Posterior vena cava (tissue), 2 donors: ENCODE measurements at regions not wholly inside any gene's neighbourhood (a gene's known extent, or its start where the extent isn't known, plus 50 kb on each side); places are given as distances from the start of the nearest gene placed in this dataset.
"Not testable (repeated sequence)": the region's sequence is repeated elsewhere in the genome, so short reads cannot be mapped to it uniquely, and the experiment has no call there.

Experiments used
- DNase-seq: peaks from one replicate; pipeline ENCODE4 v3.0.0-alpha.2; 2020; ENCODE audit warnings: low spot score
- intact Hi-C, 2 donors: fragments of 100-400 bp; cut with DNase I; formaldehyde crosslinking; loops; one replicate each; pipeline versions ENCODE4 v1.14.1 to v1.14.2; 2022 to 2023
- donor health status: DM: yes; HTN: yes; CAD: no.
- donor health status: DM: yes; HTN: yes; CAD: no.

DNA sequence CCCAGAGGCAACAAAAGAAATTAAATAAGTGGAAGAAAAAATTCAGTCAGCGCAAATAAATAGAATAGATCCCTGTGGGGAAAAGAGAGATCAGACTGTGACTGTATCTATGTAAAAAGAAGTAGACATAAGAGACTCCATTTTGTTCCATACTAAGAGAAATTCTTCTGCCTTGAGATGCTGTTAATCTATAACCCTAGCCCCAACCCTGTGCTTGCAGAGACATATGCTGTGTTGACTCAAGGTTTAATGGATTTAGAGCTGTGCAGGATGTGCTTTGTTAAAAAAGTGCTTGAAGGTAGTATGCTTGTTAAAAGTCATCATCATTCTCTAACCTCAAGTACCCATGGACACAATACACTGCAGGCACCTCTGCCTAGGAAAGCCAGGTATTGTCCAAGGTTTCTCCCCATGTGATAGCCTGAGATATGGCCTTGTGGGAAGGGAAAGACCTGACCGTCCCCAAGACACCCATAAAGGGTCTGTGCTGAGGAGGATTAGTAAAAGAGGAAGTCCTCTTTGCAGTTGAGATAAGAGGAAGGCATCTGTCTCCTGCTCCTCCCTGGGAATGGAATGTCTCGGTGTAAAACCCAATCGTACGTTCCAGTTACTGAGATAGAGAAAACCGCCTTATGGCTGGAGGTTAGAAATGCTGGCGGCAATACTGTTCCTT, 161.8 kb downstream of the GPX5 start:
- not testable (repeated sequence) for DNase-seq
- intact Hi-C loops, result loop anchor here in 1 of 2 donors (5.0 kb wide), 1 partner anchor 330 kb away; no protein-coding TSS in a partner anchor

GRCh38 chr6:28691991-28692390, 166.3 kb downstream of the GPX5 start:
- intact Hi-C loops, result loop anchor here in 1 of 2 donors (5.0 kb wide), 1 partner anchor 320 kb away; no protein-coding TSS in a partner anchor

DNA sequence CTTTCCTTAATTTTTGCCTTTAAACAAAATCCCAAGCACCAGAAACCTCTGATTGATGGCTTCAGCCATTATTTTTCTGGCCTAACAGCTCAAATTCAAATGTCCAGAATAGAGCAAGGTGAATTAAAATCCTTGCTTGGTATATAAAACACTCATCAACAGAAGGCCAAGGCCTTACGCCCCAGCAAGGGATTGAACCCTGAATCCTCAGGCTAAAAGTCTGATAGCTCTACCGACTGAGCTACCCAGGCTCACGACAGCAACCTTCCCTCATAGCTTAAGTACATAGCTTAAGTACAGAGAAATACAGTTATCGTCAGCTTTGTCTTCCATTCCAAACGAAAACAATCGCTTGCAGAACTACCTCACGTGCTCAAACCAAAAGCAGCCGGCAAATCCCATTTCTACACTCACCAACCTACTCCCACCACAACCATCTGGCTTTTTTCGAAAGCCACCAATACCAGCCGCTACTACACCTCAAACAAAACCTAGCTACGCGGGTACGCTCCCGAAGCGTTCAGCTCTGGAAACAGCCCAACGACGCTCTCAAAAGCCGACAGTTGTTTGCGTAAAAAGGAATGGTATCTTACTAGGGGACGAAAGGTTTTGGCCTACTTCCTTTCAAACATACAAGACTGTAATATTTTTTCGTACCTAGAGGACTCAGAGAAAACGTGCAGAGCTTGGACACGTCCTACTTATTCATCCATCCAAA, 167.5 kb downstream of the GPX5 start:
- DNase-seq, result no peak
- intact Hi-C loops, result loop anchor here in 1 of 2 donors (5.0 kb wide), 1 partner anchor 319 kb away; no protein-coding TSS in a partner anchor

More at GRCh38 chr6:28691991-28692390, 166.3 kb downstream of the GPX5 start:
- DNase-seq, result not testable (repeated sequence)

DNA sequence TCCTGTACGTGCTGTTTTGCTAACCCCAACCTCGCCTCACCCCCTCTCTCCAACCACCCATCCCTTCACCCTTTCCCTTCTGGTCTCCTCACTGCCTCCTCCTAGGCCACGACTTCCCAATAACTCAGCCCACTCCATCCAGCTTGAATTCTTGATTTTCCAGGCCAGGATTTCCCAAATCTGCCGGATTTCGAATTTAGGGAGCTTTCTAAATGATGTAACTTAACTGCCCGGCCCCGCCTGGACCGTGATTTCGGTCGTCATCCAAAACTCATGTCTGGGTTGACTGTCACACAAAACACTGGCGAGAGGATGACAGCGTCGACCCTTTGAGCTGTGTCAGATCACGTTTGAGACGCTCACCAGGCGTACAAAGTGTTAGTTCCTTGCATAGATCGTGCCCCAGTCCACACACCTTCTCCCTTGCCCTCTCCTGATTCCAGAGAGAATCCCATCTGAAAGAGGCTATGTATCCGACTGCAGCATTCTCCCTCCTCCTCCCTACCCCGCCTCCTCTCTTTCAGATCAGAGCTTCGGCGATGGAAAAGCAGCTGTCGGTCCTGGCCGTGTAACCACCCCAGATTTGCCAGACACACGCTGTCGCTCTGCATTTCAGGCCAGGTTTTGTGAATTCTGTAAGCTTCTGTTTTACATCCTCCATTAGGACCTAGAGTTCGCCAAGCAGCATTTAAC, 168.2 kb downstream of the GPX5 start:
- intact Hi-C loops, result loop anchor here in 1 of 2 donors (5.0 kb wide), 1 partner anchor 318 kb away; no protein-coding TSS in a partner anchor
- DNase-seq, result no peak

DNA sequence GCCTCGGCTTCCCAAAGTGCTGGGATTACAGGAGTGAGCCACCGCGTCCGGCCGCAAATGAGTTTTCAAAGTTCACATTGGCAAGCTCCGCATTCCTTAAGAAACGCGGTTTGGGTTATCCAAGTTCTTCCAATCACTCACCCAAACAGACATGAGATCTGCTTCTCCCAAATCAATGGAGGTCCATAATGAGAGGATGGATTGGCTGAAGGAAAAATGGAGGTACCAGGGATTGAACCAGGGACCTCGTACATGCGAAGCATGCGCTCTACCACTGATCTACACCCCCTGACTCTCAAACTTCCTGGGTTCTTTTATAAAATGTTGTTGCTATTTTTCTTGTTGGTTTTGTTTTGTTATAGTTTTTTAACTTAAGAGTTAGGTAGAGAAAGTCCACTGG, 170.0 kb downstream of the GPX5 start:
- intact Hi-C loops, result no loop called here
- DNase-seq, result no peak

GRCh38 chr6:28696167-28696566, 170.5 kb downstream of the GPX5 start:
- intact Hi-C loops, result no loop called here
- DNase-seq, result no peak

DNA sequence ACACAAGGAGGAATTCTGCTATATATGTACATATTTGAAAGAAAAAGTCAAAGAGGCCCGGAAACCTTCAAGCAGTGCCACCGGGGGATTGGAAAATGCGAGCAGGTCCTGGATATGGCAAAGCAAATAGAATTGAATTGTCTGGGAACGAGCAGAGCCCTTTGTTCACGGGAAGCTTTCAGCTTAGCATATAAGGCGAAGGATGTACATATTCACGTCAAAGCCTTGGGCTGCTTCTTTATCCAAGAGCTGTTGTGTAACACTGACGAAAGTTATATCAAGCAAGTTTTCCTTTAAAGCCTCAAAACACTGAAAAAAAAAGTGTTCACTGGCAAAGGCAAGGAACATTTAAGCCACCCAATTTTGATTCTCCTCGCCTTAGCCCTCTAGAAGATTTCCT, 171.0 kb downstream of the GPX5 start:
- intact Hi-C loops, result no loop called here
- no peak for DNase-seq

- intact Hi-C loops, result no loop called here
- DNase-seq, result no peak
These were observed 182.0 kb downstream of the GPX5 start for GRCh38 chr6:28707387-28708282.

GRCh38 chr6:28709478-28710349, 184.0 kb downstream of the GPX5 start:
- intact Hi-C loops, result no loop called here
- DNase-seq, result no peak

- intact Hi-C loops, result no loop called here
- DNase-seq, result no peak
These were observed 184.9 kb downstream of the GPX5 start for GRCh38 chr6:28710466-28711191.

DNA sequence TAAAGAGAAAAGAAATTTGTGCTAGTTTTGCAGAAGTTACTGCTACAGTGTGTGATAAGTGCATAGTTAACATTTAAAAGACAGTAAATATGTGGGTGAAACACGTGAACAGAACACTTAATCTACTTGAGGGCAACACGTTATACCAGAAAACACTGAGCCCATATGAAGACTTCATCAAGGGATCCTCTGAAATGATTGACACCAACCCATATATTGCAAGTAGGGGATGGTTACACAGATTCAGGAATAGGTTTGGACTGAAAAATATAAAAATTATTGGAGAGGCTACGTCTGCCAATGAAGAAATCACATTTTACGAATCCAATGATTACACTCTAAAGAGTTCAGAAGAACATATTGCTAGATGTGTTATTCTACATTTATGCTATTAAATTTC, 185.6 kb downstream of the GPX5 start:
- no peak for DNase-seq
- intact Hi-C loops, result no loop called here

DNA sequence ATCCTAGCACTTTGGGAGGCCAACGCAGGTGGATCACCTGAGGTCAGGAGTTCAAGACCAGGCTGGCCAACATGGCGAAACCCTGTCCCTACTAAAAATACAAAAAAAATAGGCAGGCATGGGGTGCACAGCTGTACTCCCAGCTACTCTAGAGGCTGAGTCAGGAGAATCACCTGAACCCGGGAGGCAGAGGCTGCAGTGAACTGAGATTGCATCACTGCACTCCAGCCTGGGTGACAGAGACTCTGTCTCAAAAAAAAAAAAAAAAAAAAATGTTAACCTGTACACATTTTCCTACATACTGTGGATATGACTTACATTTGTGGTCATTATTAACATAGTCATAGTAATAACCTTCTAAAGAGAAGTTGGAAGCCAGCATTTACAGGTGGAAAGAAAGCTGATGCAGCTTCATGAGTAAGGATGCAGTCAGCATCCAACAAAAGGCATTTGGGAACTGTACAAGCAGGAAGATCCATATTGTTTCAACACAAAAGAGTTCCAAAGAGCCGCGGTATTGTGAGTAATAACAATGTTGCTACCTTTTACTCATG, 186.2 kb downstream of the GPX5 start:
- no peak for DNase-seq
- intact Hi-C loops, result no loop called here

DNA sequence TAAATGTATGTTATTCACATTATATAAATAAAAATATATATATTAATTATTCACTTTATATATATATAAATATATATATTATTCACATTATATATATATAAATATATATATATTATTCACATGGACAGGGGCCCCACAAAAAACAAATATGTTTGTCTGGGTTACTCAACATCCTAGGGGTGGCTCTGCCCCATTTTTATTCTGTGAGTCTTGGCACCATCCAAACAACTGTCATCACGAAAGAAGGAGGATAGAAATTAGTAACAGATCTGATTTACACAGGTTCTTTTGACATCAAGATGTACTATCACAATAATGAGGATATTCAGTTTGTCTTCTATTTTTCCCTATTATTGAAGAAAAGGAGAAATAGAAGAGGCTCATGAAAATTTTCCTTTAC, 187.3 kb downstream of the GPX5 start:
- DNase-seq, result no peak
- intact Hi-C loops, result no loop called here

DNA sequence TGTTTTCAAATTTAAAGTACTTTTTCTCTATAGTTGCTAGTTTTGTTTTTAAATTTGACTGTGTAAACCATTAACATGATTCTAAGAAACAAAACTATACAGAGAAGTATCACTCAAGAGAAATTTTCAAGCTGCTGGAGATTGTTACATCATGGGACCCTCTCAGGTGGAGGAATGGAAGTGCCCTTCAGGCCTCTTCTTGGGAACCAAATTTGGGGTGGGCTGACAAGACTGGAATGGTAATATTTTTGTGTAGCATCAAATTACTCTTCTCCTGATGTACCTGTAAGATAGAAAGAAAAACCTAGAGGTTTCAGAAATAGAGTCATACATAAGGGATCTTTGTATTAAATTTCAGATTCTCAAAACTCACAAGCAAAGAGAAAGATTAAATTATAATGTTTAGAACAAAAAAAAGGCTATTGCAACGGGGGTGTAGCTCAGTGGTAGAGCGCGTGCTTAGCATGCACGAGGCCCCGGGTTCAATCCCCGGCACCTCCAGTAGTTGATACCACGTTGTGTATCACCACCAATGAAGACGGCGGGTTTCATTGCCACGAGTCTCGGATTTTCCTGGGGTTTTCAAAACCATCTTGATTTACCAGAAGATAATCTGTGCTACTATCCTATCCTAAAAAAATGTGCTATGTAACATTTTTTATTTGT, 193.7 kb downstream of the GPX5 start:
- intact Hi-C loops, result no loop called here
- no peak for DNase-seq

- DNase-seq, result no peak
- intact Hi-C loops, result no loop called here
These were observed 194.9 kb downstream of the GPX5 start for GRCh38 chr6:28720357-28721231.

GRCh38 chr6:28721372-28721771, 195.7 kb downstream of the GPX5 start:
- intact Hi-C loops, result no loop called here
- DNase-seq, result no peak
